H9 (cell line): ENCODE measurements at regions not wholly inside any gene's neighbourhood (a gene's known extent, or its start where the extent isn't known, plus 50 kb on each side); places are given as distances from the start of the nearest gene placed in this dataset.

ENCODE experiments used
- DNase-seq: peaks from one replicate; pipeline ENCODE4 v3.0.0-alpha.2; 2017
- H2AFZ ChIP-seq: one replicate; pipeline ENCODE4 v1.6.1; 2013; ENCODE audit warnings: mild to moderate bottlenecking, low read length, control low read depth, moderate library complexity
- H2AK5ac ChIP-seq: 2 replicates; pipeline ENCODE4 v1.6.1; 2013; ENCODE audit warnings: low read length, control low read depth, mixed read lengths; ENCODE audit not compliant: insufficient read length
- H2BK120ac ChIP-seq: one replicate; pipeline ENCODE4 v1.6.1; 2013; ENCODE audit warnings: low read depth, mild to moderate bottlenecking, low read length, control low read depth, inconsistent platforms; ENCODE audit not compliant: poor library complexity, severe bottlenecking
- H2BK12ac ChIP-seq: 2 replicates; pipeline ENCODE4 v1.6.1; 2013; ENCODE audit warnings: low read length, control low read depth, mixed read lengths, low read depth; ENCODE audit not compliant: insufficient read length
- H2BK15ac ChIP-seq: 2 replicates; pipeline ENCODE4 v1.6.1; 2013; ENCODE audit warnings: low read depth, low read length, control low read depth
- H2BK20ac ChIP-seq: one replicate; pipeline ENCODE4 v1.6.1; 2013; ENCODE audit warnings: low read depth, mild to moderate bottlenecking, low read length, control low read depth, inconsistent platforms; ENCODE audit not compliant: poor library complexity, severe bottlenecking
- H2BK5ac ChIP-seq: 2 replicates; pipeline ENCODE4 v1.6.1; 2013; ENCODE audit warnings: low read length, control low read depth, mixed read lengths; ENCODE audit not compliant: insufficient read length
- H3K14ac ChIP-seq: 2 replicates; pipeline ENCODE4 v1.6.1; 2013; ENCODE audit warnings: low read length, control low read depth; ENCODE audit not compliant: insufficient read depth
- H3K18ac ChIP-seq: 2 replicates; pipeline ENCODE4 v1.6.1; 2013; ENCODE audit warnings: low read depth, mild to moderate bottlenecking, mixed read lengths, low read length, control low read depth; ENCODE audit not compliant: insufficient read length
- H3K23ac ChIP-seq: 2 replicates; pipeline ENCODE4 v1.6.1; 2013; ENCODE audit warnings: low read length, control low read depth, mixed read lengths, low read depth; ENCODE audit not compliant: insufficient read length
- H3K23me2 ChIP-seq: 2 replicates; pipeline ENCODE4 v1.6.1; 2013; ENCODE audit warnings: low read depth, mild to moderate bottlenecking, mixed read lengths, low read length, control low read depth; ENCODE audit not compliant: insufficient read length, poor library complexity, severe bottlenecking
- H3K27ac ChIP-seq: 2 replicates; pipeline ENCODE4 v1.5.1; 2013; ENCODE audit warnings: low read length, control low read depth, mixed read lengths, low read depth; ENCODE audit not compliant: insufficient read length
- H3K27me3 ChIP-seq: 2 replicates; pipeline ENCODE4 v1.6.1; 2013; ENCODE audit warnings: low read length, control low read depth, inconsistent platforms; ENCODE audit not compliant: insufficient read depth
- H3K4ac ChIP-seq: 2 replicates; pipeline ENCODE4 v1.6.1; 2013; ENCODE audit warnings: low read depth, mild to moderate bottlenecking, control low read depth, inconsistent platforms, low read length, moderate library complexity
- H3K4me1 ChIP-seq: 2 replicates; pipeline ENCODE4 v1.6.1; 2013; ENCODE audit warnings: low read length, control low read depth, inconsistent platforms; ENCODE audit not compliant: insufficient read depth
- H3K4me2 ChIP-seq: 2 replicates; pipeline ENCODE4 v1.6.1; 2013; ENCODE audit warnings: low read length, control low read depth, mixed read lengths; ENCODE audit not compliant: insufficient read length, insufficient read depth
- H3K56ac ChIP-seq: 2 replicates; pipeline ENCODE4 v1.6.1; 2013; ENCODE audit warnings: low read depth, mild to moderate bottlenecking, mixed read lengths, low read length, control low read depth; ENCODE audit not compliant: insufficient read length
- H3K79me1 ChIP-seq: 2 replicates; pipeline ENCODE4 v1.6.1; 2013; ENCODE audit warnings: low read depth, mild to moderate bottlenecking, moderate library complexity, low read length, control low read depth, inconsistent platforms; ENCODE audit not compliant: insufficient read depth, poor library complexity, severe bottlenecking
- H3K79me2 ChIP-seq: 2 replicates; pipeline ENCODE4 v1.6.1; 2013; ENCODE audit warnings: low read length, control low read depth, inconsistent platforms; ENCODE audit not compliant: insufficient read depth
- H3K9ac ChIP-seq: 2 replicates; pipeline ENCODE4 v1.6.1; 2013; ENCODE audit warnings: low read length, control low read depth, mixed read lengths; ENCODE audit not compliant: insufficient read length; ENCODE audit errors: extremely low read depth
- H3K9me3 ChIP-seq: one replicate; pipeline ENCODE4 v1.6.1; 2013; ENCODE audit warnings: low read depth, low read length, inconsistent platforms; ENCODE audit not compliant: control insufficient read depth
- H3T11ph ChIP-seq: one replicate; pipeline ENCODE4 v1.6.1; 2013; ENCODE audit warnings: mild to moderate bottlenecking, low read length, control low read depth, inconsistent platforms
- H4K20me1 ChIP-seq: one replicate; pipeline ENCODE4 v1.6.1; 2013; ENCODE audit not compliant: control insufficient read depth, insufficient read length, insufficient read depth
- H4K5ac ChIP-seq: 2 replicates; pipeline ENCODE4 v1.6.1; 2013; ENCODE audit warnings: low read depth, mild to moderate bottlenecking, mixed read lengths, low read length, control low read depth; ENCODE audit not compliant: insufficient read length
- H4K8ac ChIP-seq: replicated peaks from 2 replicates; pipeline ENCODE4 v1.6.1; 2013; ENCODE audit warnings: low read length, control low read depth, mixed read lengths, low read depth; ENCODE audit not compliant: insufficient read length
- H4K91ac ChIP-seq: 2 replicates; pipeline ENCODE4 v1.6.1; 2013; ENCODE audit warnings: low read depth, mild to moderate bottlenecking, moderate library complexity, mixed read lengths, low read length, control low read depth; ENCODE audit not compliant: insufficient read length
- H3K27ac Mint-ChIP-seq, 3 experiments: 2 replicates in 2 of 3; 3 replicates in 1 of 3; pipeline ENCODE4 v1.8.0; 2020 to 2021; ENCODE audit warnings: mixed read lengths in 3 of 3, mild to moderate bottlenecking in 1 of 3, moderate library complexity in 1 of 3
- H3K27me3 Mint-ChIP-seq: 2 replicates; pipeline ENCODE4 v1.8.0; 2021; ENCODE audit warnings: low read depth, mild to moderate bottlenecking, moderate library complexity, mixed read lengths
- H3K36me3 Mint-ChIP-seq, 3 experiments: 2 replicates in 2 of 3; 3 replicates in 1 of 3; pipeline ENCODE4 v1.8.0; 2020 to 2021; ENCODE audit warnings: low read depth in 3 of 3, mixed read lengths in 3 of 3; ENCODE audit not compliant: insufficient read depth in 1 of 3
- H3K4me1 Mint-ChIP-seq, 2 experiments: 2 replicates each; pipeline ENCODE4 v1.8.0; 2020; ENCODE audit warnings: mixed read lengths in 2 of 2
- H3K4me3 Mint-ChIP-seq, 2 experiments: 2 replicates in 1 of 2; 3 replicates in 1 of 2; pipeline ENCODE4 v1.8.0; 2020 to 2021; ENCODE audit warnings: mild to moderate bottlenecking in 2 of 2, mixed read lengths in 2 of 2, moderate library complexity in 1 of 2
- H3K9me3 Mint-ChIP-seq, 2 experiments: 2 replicates in 1 of 2; 3 replicates in 1 of 2; pipeline ENCODE4 v1.8.0; 2020; ENCODE audit warnings: mild to moderate bottlenecking in 2 of 2, mixed read lengths in 2 of 2, moderate library complexity in 1 of 2
- TF ChIP-seq, protein P1 (sequence below): fragments of 200-600 bp; sonication (generic); conservative IDR thresholded peaks from 3 replicates; pipeline ENCODE4 v1.8.0; 2021; ENCODE audit warnings: antibody characterized with exemption, mild to moderate bottlenecking

DNA sequence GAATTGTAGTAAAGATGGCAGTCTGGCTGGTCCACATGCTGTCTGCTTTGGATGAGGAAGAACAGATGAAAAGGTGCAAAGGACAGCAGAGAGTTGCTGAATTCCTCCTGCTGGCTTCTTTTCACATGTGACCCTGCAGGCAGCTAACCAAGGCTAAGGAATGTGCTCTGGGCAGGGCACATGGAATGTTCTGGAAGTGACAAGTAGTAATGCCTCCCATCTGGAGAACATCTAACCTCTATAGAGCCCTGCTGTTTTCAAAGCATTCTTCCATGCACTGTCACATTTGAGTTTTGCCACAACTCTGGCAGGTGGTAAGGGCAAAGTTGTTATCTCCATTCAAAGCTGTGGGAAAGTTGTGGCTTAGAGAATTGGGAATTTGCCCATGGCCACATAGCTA lies 208.8 kb downstream of the STK31 start:
- peak; percentile 34 for DNase-seq
- Histone ChIP-seq H2BK5ac (no peak overlapping the region), H3K56ac (no peak overlapping the region), H2AFZ (no peak overlapping the region), H3K9ac (no peak overlapping the region), H4K91ac (no peak overlapping the region), H3K14ac (no peak overlapping the region), H3T11ph (no peak overlapping the region), H3K27me3 (0 out of 2 replicates have a peak, but pooled peaks cover 2% of the 10 kb centered on the region), H2BK20ac (no peak overlapping the region), H2BK120ac (no peak overlapping the region), H3K23ac (no peak overlapping the region), H3K23me2 (no peaks in the 10 kb centered on the region), H3K18ac (no peak overlapping the region), H3K9me3 (no peaks in the 10 kb centered on the region), H4K5ac (no peak overlapping the region), H3K4ac (no peak overlapping the region), H3K4me1 (no peaks in the 10 kb centered on the region), H3K4me2 (no peak overlapping the region), H2AK5ac (no peak overlapping the region), H3K27ac (no peak overlapping the region), H4K8ac (no peak overlapping the region), H3K79me2 (no peaks in the 10 kb centered on the region), H3K79me1 (no peaks in the 10 kb centered on the region), H4K20me1 (no peaks in the 10 kb centered on the region), H2BK12ac (no peak overlapping the region), H2BK15ac (no peak overlapping the region)
- H3K4me3 Mint-ChIP-seq: no peak overlapping the region
- TF ChIP-seq, protein P1, sequence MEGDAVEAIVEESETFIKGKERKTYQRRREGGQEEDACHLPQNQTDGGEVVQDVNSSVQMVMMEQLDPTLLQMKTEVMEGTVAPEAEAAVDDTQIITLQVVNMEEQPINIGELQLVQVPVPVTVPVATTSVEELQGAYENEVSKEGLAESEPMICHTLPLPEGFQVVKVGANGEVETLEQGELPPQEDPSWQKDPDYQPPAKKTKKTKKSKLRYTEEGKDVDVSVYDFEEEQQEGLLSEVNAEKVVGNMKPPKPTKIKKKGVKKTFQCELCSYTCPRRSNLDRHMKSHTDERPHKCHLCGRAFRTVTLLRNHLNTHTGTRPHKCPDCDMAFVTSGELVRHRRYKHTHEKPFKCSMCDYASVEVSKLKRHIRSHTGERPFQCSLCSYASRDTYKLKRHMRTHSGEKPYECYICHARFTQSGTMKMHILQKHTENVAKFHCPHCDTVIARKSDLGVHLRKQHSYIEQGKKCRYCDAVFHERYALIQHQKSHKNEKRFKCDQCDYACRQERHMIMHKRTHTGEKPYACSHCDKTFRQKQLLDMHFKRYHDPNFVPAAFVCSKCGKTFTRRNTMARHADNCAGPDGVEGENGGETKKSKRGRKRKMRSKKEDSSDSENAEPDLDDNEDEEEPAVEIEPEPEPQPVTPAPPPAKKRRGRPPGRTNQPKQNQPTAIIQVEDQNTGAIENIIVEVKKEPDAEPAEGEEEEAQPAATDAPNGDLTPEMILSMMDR: no peak
- peaks cover 6% of the 10 kb centered on the region; the same call in 1 of the 2 replicates for H3K27me3 Mint-ChIP-seq
- H3K4me1 Mint-ChIP-seq: no peaks in the 10 kb centered on the region; a peak in 2 of 4 replicates
- H3K27ac Mint-ChIP-seq: no peak overlapping the region
- no peaks in the 10 kb centered on the region; a peak in 1 of 7 replicates for H3K36me3 Mint-ChIP-seq
- no peaks in the 10 kb centered on the region for H3K9me3 Mint-ChIP-seq
